ENCODE measurements at regions not wholly inside any gene's neighbourhood (a gene's known extent, or its start where the extent isn't known, plus 50 kb on each side); places are given as distances from the start of the nearest gene placed in this dataset.

GRCh38 chr2:54040685-54041084 lies 69.9 kb upstream of the PSME4 start:
- TF ChIP-seq, protein P1, sequence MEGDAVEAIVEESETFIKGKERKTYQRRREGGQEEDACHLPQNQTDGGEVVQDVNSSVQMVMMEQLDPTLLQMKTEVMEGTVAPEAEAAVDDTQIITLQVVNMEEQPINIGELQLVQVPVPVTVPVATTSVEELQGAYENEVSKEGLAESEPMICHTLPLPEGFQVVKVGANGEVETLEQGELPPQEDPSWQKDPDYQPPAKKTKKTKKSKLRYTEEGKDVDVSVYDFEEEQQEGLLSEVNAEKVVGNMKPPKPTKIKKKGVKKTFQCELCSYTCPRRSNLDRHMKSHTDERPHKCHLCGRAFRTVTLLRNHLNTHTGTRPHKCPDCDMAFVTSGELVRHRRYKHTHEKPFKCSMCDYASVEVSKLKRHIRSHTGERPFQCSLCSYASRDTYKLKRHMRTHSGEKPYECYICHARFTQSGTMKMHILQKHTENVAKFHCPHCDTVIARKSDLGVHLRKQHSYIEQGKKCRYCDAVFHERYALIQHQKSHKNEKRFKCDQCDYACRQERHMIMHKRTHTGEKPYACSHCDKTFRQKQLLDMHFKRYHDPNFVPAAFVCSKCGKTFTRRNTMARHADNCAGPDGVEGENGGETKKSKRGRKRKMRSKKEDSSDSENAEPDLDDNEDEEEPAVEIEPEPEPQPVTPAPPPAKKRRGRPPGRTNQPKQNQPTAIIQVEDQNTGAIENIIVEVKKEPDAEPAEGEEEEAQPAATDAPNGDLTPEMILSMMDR (IDR thresholded peaks at IDR 0.05): no peak
- TF ChIP-seq POLR2A (IDR thresholded peaks at IDR 0.05): no peak

Data from ovary (tissue), 3 donors.